Neural cell (in vitro differentiated cells): ENCODE measurements at regions not wholly inside any gene's neighbourhood (a gene's known extent, or its start where the extent isn't known, plus 50 kb on each side); places are given as distances from the start of the nearest gene placed in this dataset.
"Not testable (repeated sequence)": the region's sequence is repeated elsewhere in the genome, so short reads cannot be mapped to it uniquely, and the experiment has no call there.

Source experiments
- CTCF ChIP-seq: fragments of 450-650 bp; IDR thresholded peaks from 2 replicates; pipeline ENCODE4 v1.5.1; 2014; ENCODE audit warnings: antibody characterized with exemption, mild to moderate bottlenecking, moderate library complexity; ENCODE audit not compliant: poor library complexity, severe bottlenecking
- EZH2 ChIP-seq: fragments of 200-600, 300-800 bp; shearing (Covaris generic), sonication (generic); IDR thresholded peaks from 2 replicates; pipeline ENCODE4 v1.6.1; 2014; ENCODE audit warnings: antibody characterized with exemption, low read length, borderline replicate concordance, mild to moderate bottlenecking; ENCODE audit not compliant: insufficient read depth, poor library complexity, severe bottlenecking
- TAF1 ChIP-seq: IDR thresholded peaks from 2 replicates; pipeline ENCODE4 v1.6.1; 2012; ENCODE audit warnings: low read depth

- not testable (repeated sequence) for TF ChIP-seq EZH2, CTCF, TAF1
Observed at GRCh38 chr18:41046250-41046649, 908.8 kb upstream of the PIK3C3 start.
